H1 (cell line): ENCODE measurements at regions not wholly inside any gene's neighbourhood (a gene's known extent, or its start where the extent isn't known, plus 50 kb on each side); places are given as distances from the start of the nearest gene placed in this dataset.

Experiments
- CTCF ChIA-PET: fragments of 300-600 bp; sonication (Branson Sonifier 250); formaldehyde crosslinking; loops from one replicate; lab custom pipeline; 2021; ENCODE audit not compliant: partially characterized antibody; lab: Charles Lee
- POLR2A ChIA-PET: fragments of 300-600 bp; sonication (Branson Sonifier 250); formaldehyde crosslinking; loops from one replicate; lab custom pipeline; 2021; ENCODE audit warnings: inconsistent platforms; ENCODE audit not compliant: partially characterized antibody; lab: Charles Lee
- DNase-seq, 2 experiments: peaks; one replicate each; pipeline versions ENCODE4 v3.0.0 to v3.0.0-alpha.2; 2010 to 2022; ENCODE audit warnings: low spot score in 2 of 2, low read depth in 1 of 2, mixed read lengths in 1 of 2
- FAIRE-seq: peaks from 2 replicates; lab custom pipeline; 2011; peaks lifted over from hg19 to GRCh38; lab: Jason Lieb, UNC
- H2AFZ ChIP-seq: 2 replicates; pipeline ENCODE4 v1.8.1; 2012; ENCODE audit warnings: low read length, inconsistent platforms
- H2AK5ac ChIP-seq: 2 replicates; pipeline ENCODE4 v1.6.1; 2013; ENCODE audit warnings: low read depth, low read length
- H2BK120ac ChIP-seq: replicated peaks from 2 replicates; pipeline ENCODE3; 2013; ENCODE audit warnings: low read depth, low read length, inconsistent platforms
- H2BK12ac ChIP-seq: 2 replicates; pipeline ENCODE4 v1.6.1; 2013; ENCODE audit warnings: low read depth, low read length
- H2BK15ac ChIP-seq: 2 replicates; pipeline ENCODE4 v1.6.1; 2013; ENCODE audit warnings: low read length
- H2BK20ac ChIP-seq: 2 replicates; pipeline ENCODE4 v1.6.1; 2013; ENCODE audit warnings: low read length
- H2BK5ac ChIP-seq: 2 replicates; pipeline ENCODE4 v1.6.1; 2013; ENCODE audit warnings: low read depth, low read length
- H3K14ac ChIP-seq: 2 replicates; pipeline ENCODE4 v1.6.1; 2013; ENCODE audit warnings: inconsistent platforms; ENCODE audit not compliant: insufficient read length
- H3K18ac ChIP-seq: 2 replicates; pipeline ENCODE4 v1.6.1; 2013; ENCODE audit warnings: low read length; ENCODE audit errors: extremely low read depth
- H3K23ac ChIP-seq: 2 replicates; pipeline ENCODE4 v1.6.1; 2013; ENCODE audit warnings: inconsistent platforms; ENCODE audit not compliant: insufficient read length
- H3K23me2 ChIP-seq: 2 replicates; pipeline ENCODE4 v1.6.1; 2013; ENCODE audit warnings: low read depth, low read length
- H3K27ac ChIP-seq: 2 replicates; pipeline ENCODE4 v1.6.1; 2011; ENCODE audit warnings: low read depth, low read length, inconsistent platforms
- H3K27me3 ChIP-seq, 4 experiments: replicated peaks in 1 of 4; 1 replicate in 1 of 4; 2 replicates in 3 of 4; pipeline versions ENCODE4 v1.6.1 to v1.8.1; 2011 to 2013; ENCODE audit warnings: low read length in 3 of 4, mild to moderate bottlenecking in 3 of 4, inconsistent platforms in 2 of 4, mixed read lengths in 2 of 4, moderate library complexity in 1 of 4; ENCODE audit not compliant: control insufficient read depth in 3 of 4, insufficient read depth in 3 of 4; ENCODE audit errors: extremely low read depth in 1 of 4
- H3K36me3 ChIP-seq, 4 experiments: 2 replicates each; pipeline versions ENCODE4 v1.6.1 to v1.8.1; 2011 to 2013; ENCODE audit warnings: mild to moderate bottlenecking in 4 of 4, low read length in 3 of 4, moderate library complexity in 2 of 4, control low read depth in 1 of 4, inconsistent platforms in 1 of 4; ENCODE audit not compliant: insufficient read depth in 4 of 4, control insufficient read depth in 2 of 4
- H3K4ac ChIP-seq: replicated peaks from 2 replicates; pipeline ENCODE3; 2013; ENCODE audit warnings: low read length, low read depth, mixed read lengths, inconsistent platforms; ENCODE audit not compliant: insufficient read length
- H3K4me1 ChIP-seq, 4 experiments: replicated peaks in 1 of 4; 1 replicate in 1 of 4; 2 replicates in 3 of 4; pipeline versions ENCODE4 v1.6.1 to v1.8.1; 2011 to 2013; ENCODE audit warnings: low read length in 3 of 4, inconsistent platforms in 2 of 4, mixed read lengths in 1 of 4; ENCODE audit not compliant: insufficient read depth in 4 of 4, control insufficient read depth in 3 of 4
- H3K4me2 ChIP-seq, 2 experiments: 2 replicates each; pipeline versions ENCODE4 v1.6.1 to v1.8.1; 2011 to 2013; ENCODE audit warnings: low read depth in 2 of 2, low read length in 2 of 2, control low read depth in 1 of 2, inconsistent platforms in 1 of 2, mild to moderate bottlenecking in 1 of 2; ENCODE audit not compliant: insufficient read depth in 1 of 2
- H3K4me3 ChIP-seq, 4 experiments: fragments of 200-600, 300-600 bp in 1 of 4; sonication (generic), shearing (Covaris generic), sonication (Bioruptor Twin) in 1 of 4; 2 replicates each; pipeline versions ENCODE4 v1.5.1 to v1.8.1; 2011 to 2016; ENCODE audit warnings: low read length in 4 of 4, low read depth in 3 of 4, control low read depth in 2 of 4, inconsistent platforms in 2 of 4, mild to moderate bottlenecking in 2 of 4, mixed read lengths in 1 of 4, moderate library complexity in 1 of 4; ENCODE audit not compliant: insufficient read depth in 2 of 4; ENCODE audit errors: extremely low read depth in 1 of 4
- H3K56ac ChIP-seq: replicated peaks from 2 replicates; pipeline ENCODE3; 2013; ENCODE audit warnings: low read depth, mild to moderate bottlenecking, mixed read lengths, low read length, inconsistent platforms; ENCODE audit not compliant: insufficient read length
- H3K79me1 ChIP-seq: 2 replicates; pipeline ENCODE4 v1.6.1; 2013; ENCODE audit warnings: low read depth, low read length, control low read depth
- H3K79me2 ChIP-seq, 2 experiments: 2 replicates each; pipeline versions ENCODE4 v1.6.1 to v1.8.1; 2012 to 2013; ENCODE audit warnings: low read length in 2 of 2, mild to moderate bottlenecking in 2 of 2, inconsistent platforms in 1 of 2; ENCODE audit not compliant: insufficient read depth in 2 of 2, control insufficient read depth in 1 of 2
- H3K9ac ChIP-seq, 4 experiments: replicated peaks in 1 of 4; 1 replicate in 1 of 4; 2 replicates in 3 of 4; pipeline versions ENCODE4 v1.6.1 to v1.8.1; 2011 to 2013; ENCODE audit warnings: low read depth in 3 of 4, low read length in 3 of 4, control low read depth in 2 of 4, mild to moderate bottlenecking in 2 of 4, moderate library complexity in 2 of 4, inconsistent platforms in 1 of 4; ENCODE audit errors: extremely low read depth in 1 of 4
- H3K9me3 ChIP-seq, 2 experiments: 2 replicates each; pipeline versions ENCODE4 v1.6.1 to v1.8.1; 2012 to 2013; ENCODE audit warnings: mild to moderate bottlenecking in 2 of 2, moderate library complexity in 2 of 2, control low read depth in 1 of 2, inconsistent platforms in 1 of 2, low read depth in 1 of 2, low read length in 1 of 2, mixed read lengths in 1 of 2; ENCODE audit not compliant: insufficient read depth in 2 of 2
- H4K20me1 ChIP-seq, 2 experiments: replicated peaks in 1 of 2; 2 replicates each; pipeline versions ENCODE3 to v1.8.1; 2011 to 2013; ENCODE audit warnings: inconsistent platforms in 2 of 2, low read length in 2 of 2, mild to moderate bottlenecking in 1 of 2; ENCODE audit not compliant: insufficient read depth in 2 of 2, control insufficient read depth in 1 of 2
- H4K5ac ChIP-seq: 2 replicates; pipeline ENCODE4 v1.6.1; 2013; ENCODE audit warnings: low read length, low read depth, mixed read lengths, inconsistent platforms; ENCODE audit not compliant: insufficient read length
- H4K8ac ChIP-seq: 2 replicates; pipeline ENCODE4 v1.8.0; 2013; ENCODE audit warnings: mild to moderate bottlenecking, moderate library complexity, low read length, inconsistent platforms; ENCODE audit not compliant: insufficient read depth; ENCODE audit errors: extremely low read depth
- H4K91ac ChIP-seq: replicated peaks from 2 replicates; pipeline ENCODE3; 2013; ENCODE audit warnings: low read length, mixed read lengths, inconsistent platforms; ENCODE audit not compliant: insufficient read length
- CHD1 ChIP-seq: IDR thresholded peaks from 2 replicates; pipeline ENCODE4 v1.6.1; 2012; ENCODE audit warnings: low read depth, low read length, improper control_type of control experiment
- KDM1A ChIP-seq: fragments of 200-600, 300-600 bp; sonication (generic); IDR thresholded peaks from 2 replicates; pipeline ENCODE4 v1.7.1; 2016; ENCODE audit warnings: mild to moderate bottlenecking, low read length, borderline replicate concordance
- WGBS, 2 experiments: shearing (Covaris generic) in 1 of 2; methylation state at CpG; one replicate each; pipeline versions ENCODE4 v1.1.6 to v1.1.7; 2013 to 2015; ENCODE audit warnings: low lambda C conversion rate in 2 of 2, mixed read lengths in 2 of 2, inconsistent platforms in 1 of 2, low coverage in 1 of 2, missing lambda C conversion rate in 1 of 2; ENCODE audit not compliant: insufficient replicate concordance in 2 of 2, insufficient coverage in 1 of 2, insufficient read length in 1 of 2; ENCODE audit errors: extremely low coverage in 1 of 2, missing lambda C conversion rate in 1 of 2; 5-methylcytosine and 5-hydroxymethylcytosine counted together

DNA sequence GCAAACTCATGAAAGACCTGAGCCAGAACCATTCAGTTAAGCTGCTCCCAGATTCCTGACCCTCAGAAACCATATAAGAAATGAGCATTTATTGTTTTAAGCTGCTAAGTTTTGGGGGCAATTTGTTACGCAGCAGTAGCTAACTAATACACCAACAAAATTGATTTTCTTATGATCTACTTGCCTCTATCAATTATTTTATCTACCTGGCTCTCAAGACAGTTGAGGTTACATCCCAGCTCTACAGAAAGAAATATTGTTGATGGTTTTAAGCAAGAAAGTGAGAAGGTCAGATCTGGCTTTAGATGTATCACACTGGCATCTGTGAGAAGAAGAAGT, 103.1 kb upstream of the MDM1 start:
- no peaks in the 10 kb centered on the region for H3K79me1 ChIP-seq
- H3K9me3 ChIP-seq = peaks cover 4 to 10% of the 10 kb centered on the region in 2 experiments; a peak in 3 of 4 replicates
- H2BK5ac ChIP-seq = no peak overlapping the region
- no peak overlapping the region for H3K14ac ChIP-seq
- no peak overlapping the region for H4K5ac ChIP-seq
- H3K27me3 ChIP-seq = no peaks in the 10 kb centered on the region
- FAIRE-seq (no peak), DNase-seq (no peak)
- H2AFZ ChIP-seq = no peak overlapping the region
- H3K4ac ChIP-seq = no peak overlapping the region
- H2BK12ac ChIP-seq = no peak overlapping the region
- no peak overlapping the region for H2AK5ac ChIP-seq
- H4K20me1 ChIP-seq = no peaks in the 10 kb centered on the region
- H3K4me2 ChIP-seq = no peak overlapping the region
- no peak overlapping the region for H2BK15ac ChIP-seq
- no peak overlapping the region for H3K56ac ChIP-seq
- H3K23me2 ChIP-seq = no peaks in the 10 kb centered on the region
- 83% methylated on average over 1 of the region's 1 CpG; no CpG with 5 or more reads in 1 of the 2 experiments for WGBS, 2 experiments
- TF ChIP-seq KDM1A (peak; percentile 69; the same call in 1 of the 2 replicates), CHD1 (no peak)
- H3K79me2 ChIP-seq = no peaks in the 10 kb centered on the region
- H3K4me1 ChIP-seq = peaks cover 0 to 14% (median 3%) of the 10 kb centered on the region in 4 experiments; a peak in 3 of 7 replicates
- H3K18ac ChIP-seq = no peak overlapping the region
- no peak overlapping the region for H3K27ac ChIP-seq
- no peak overlapping the region for H3K9ac ChIP-seq
- no peaks in the 10 kb centered on the region for H3K36me3 ChIP-seq
- no peak overlapping the region for H3K4me3 ChIP-seq
- POLR2A ChIA-PET = no interaction called here
- H3K23ac ChIP-seq = no peak overlapping the region
- no peak overlapping the region for H4K91ac ChIP-seq
- H4K8ac ChIP-seq = no peak overlapping the region
- no peak overlapping the region for H2BK120ac ChIP-seq
- no peak overlapping the region for H2BK20ac ChIP-seq
- CTCF ChIA-PET = interaction anchor here (0.8 to 1.4 kb wide), 2 partner anchors 10 to 29 kb away, joined by 3 read pairs; no protein-coding TSS in a partner anchor
